Ureter (tissue), 1 donor: ENCODE measurements at regions not wholly inside any gene's neighbourhood (a gene's known extent, or its start where the extent isn't known, plus 50 kb on each side); places are given as distances from the start of the nearest gene placed in this dataset.

ENCODE experiments used
- DNase-seq: peaks from one replicate; pipeline ENCODE4 v3.0.0-alpha.2; 2020; ENCODE audit warnings: low spot score
- donor health status: DM: yes; HTN: yes; CAD: no.

GRCh38 chr6:44635486-44635885 is 248.0 kb downstream of the CDC5L start:
- DNase-seq = no peak

- DNase-seq = no peak
These were observed 249.2 kb downstream of the CDC5L start for GRCh38 chr6:44636561-44637248.

DNA sequence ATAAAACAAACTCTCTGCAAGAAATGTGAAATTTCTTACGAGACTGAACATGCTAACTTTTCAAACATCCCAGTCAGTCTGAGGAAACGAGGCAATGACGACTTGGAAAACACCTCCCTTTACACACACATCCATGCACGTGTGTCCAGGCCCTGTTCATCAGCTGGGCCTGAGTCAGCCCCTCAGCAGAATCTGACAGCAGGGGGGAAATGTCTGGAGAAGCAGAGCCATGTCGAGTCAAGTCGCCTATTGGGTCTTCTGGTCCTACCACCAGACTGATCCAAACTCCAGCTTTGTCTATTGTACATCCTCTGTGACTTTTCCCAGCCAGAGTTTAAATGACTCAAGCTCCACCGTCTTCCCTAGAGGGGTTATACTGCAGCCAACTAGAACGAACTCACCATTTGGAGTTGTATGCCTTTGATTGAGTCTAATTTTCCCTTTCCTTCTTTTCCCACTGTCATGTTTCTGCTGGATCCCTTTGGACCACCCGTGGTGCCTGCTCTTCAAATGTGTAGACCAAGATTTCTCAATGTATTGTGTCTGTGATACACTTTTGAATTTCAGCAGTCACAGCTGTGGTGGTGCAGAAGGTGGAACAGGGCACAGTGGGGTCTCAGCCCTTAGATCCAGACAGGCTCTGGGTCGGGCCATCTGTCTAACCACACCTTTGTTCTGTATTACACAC is 254.0 kb downstream of the CDC5L start:
- no peak for DNase-seq

DNA sequence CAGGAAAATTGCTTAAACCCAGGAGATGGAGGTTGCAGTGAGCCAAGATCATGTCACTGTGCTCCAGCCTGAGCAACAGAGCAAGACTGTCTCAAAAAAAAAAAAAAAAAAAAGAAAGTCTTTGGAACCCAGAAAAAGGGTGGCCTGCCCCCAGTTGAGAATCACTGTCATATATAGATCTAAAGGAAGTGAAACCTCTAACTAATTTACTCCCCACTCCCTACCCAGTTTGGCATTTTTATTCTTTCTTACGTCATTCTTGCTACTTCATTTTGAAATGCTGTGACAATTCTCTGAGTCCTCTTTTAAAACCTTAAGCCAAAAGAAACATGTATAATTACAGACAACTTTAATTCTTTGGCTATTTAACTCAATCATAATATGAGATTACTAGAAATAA is 254.8 kb downstream of the CDC5L start:
- DNase-seq = no peak

GRCh38 chr6:44642870-44643522 is 255.5 kb downstream of the CDC5L start:
- no peak for DNase-seq

DNA sequence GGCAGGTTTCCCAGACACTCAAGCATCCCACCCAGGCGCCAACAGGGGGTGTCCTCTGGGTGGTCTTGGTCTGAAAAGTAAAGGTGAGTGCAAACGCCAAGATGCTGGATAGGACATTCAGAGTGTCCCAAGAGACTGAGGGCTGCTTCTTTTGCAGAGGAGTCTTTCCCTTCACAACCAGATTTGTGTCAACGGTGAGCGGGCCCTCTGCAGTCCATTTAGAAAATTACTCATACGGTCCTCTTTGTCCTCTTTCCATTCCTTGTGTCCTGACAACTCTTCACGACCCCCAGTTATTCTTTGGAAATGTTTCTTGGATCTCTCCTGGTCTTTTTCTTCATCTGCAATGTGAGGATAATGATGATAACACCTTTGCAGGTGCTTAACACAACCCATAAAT is 257.8 kb downstream of the CDC5L start:
- no peak for DNase-seq

DNA sequence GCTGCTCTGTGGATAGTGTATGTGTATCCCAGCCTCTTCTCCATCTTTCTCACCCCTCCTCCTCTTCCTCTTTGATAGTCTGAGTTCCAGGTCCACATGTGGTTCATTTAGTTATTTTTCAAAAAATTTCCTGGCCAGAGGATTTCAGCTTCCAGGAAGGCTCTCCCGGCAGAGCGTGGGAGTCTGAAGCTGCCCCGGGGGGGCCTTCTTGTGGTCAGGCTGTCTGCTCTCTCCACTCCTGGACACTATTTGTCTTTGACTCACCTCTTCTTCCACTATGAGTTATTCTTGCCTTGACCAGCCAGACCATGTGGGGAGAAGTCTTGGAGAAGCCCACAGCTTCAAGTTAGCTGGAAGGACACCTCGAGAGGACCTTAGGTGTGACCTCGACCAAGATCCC is 258.8 kb downstream of the CDC5L start:
- DNase-seq = no peak

GRCh38 chr6:44649365-44650025 is 262.0 kb downstream of the CDC5L start:
- DNase-seq = no peak

DNA sequence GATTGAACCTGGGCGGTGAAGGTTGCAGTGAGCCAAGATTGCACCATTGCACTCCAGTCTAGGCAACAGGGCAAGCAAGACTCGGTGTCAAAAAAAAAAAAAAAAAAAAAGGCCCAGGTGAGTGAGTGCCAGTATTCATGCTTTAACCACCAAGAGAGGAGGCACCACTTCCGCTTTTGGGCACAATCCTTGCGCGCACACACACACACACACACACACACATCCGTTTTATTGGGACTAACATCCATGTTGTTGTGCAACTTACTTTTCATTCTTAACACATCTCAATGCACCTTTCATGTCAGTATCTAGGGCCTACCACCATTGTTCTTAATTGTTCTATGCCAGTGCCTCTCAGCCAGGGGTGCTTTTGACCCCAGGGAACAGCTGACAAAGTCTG is 263.0 kb downstream of the CDC5L start:
- DNase-seq = no peak

DNA sequence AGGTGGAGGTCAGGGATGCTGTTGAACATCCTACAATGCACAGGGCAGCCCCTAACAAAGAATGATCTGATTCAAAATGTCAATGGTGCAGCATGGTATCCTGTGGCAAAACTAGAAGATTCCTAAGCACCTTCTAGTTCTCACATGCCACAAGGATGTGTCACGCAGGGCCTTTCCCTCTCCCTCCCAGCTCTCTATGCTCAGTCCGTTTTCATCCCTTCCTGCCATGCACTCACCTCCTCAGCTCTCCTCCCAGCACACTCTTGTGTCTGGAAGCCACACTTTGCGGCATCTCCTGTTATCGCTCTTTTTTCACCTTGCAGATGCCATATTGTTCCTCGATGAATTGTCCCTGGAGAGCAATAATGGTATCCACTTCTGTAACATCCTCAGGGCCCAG is 263.4 kb downstream of the CDC5L start:
- DNase-seq = no peak

DNA sequence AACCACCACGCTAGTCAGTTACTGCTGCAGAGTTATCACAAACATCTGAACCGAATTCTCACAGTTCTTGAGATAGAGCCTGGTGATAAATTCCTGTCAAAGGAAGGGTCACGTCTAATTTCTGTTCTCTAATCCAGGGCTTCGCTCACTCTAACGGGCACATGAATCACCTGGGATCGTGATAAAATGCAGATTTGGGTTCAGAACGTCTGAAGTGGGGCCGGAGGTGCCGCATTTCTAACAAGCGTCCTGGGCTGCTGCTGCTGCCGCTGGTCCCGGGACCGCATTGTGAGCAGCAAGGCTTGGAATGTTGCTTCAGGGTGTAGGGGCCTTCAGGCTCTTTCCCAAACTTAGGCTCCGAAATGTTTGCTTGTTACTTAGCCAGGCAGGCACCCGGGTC is 264.1 kb downstream of the CDC5L start:
- DNase-seq = no peak

DNA sequence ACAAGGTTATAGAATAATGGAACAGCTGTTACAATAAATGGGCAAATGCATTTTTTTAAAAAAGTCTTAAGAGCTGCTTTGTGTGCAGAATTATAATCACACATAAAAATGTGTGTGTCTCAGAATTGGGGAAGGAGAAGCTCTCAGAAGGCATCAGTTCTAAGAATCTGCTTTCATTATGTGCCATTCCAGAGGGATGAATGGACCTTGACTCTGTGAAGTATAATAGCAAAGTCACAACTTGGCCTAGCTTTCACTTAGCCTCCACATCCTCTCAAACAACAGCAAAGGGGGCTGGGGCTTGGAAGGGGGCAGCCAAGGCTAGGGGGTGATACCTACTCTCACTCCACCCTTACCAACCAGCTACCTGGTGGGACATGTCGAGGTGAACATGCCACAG is 265.0 kb downstream of the CDC5L start:
- no peak for DNase-seq

DNA sequence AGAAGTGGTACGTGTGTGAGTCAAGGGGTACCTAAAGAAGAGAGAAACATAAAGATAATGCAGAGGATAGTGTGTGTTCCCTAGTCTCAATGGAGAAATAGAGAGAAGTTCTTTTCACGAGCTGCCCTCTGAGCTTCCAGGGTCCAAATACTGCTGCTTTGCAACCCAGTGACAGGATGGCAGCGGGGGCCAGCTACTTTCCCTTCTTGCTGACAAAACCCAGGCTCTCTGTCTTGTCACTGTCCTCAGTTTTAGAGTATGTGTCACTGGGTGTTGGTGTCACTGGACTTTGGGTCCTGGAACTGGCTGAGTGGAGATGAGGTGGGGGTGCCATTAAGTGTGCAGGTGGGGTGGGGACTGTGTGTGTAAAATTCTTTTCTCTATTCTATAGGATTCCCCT is 265.6 kb downstream of the CDC5L start:
- DNase-seq = no peak

- DNase-seq = no peak
These were observed 266.3 kb downstream of the CDC5L start for GRCh38 chr6:44653761-44654218.

DNA sequence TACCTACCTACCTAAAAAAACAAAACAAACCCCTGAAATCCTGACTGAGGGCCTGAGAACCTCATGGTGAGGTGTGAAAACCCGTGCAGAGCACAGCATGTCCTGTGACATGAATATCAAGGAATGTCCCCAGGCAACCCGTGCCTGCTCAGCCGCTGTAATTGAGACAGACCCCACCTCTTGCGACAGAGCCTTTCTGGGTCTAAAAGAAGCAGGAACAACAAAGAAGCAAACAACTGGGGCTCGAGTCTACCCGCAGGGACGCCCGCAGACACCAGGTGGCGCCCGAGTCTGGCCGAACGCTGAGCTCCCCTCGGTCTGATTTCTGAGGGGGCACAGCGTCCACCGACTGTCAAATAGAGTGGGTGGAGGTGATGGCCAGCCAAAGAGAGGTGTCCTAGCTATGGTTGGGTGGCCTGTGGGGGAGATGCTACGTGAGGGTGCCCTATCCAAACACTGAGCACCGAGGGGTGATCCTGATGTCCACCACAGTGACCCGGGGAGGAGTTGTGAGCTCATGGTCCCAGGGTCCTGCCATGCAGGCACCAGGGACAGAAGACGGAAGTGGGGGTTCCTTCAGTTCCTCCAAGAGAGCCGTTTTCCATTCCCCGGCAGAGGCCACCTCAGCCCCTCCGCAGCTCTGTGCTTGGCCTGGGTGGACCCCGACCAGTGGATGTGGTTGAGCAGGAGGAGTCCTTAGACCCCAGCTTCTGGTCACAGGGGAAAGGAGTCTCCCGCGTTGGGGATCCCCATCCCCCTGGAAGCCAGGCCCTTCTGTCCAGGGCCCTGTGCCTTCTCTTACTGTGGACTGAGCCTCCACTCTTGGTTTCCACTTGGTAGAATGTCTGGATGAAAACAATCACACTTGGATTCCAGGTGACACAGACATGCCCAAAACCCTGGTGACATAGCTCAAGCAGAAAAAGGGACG is 268.2 kb downstream of the CDC5L start:
- DNase-seq = peak; percentile 82

DNA sequence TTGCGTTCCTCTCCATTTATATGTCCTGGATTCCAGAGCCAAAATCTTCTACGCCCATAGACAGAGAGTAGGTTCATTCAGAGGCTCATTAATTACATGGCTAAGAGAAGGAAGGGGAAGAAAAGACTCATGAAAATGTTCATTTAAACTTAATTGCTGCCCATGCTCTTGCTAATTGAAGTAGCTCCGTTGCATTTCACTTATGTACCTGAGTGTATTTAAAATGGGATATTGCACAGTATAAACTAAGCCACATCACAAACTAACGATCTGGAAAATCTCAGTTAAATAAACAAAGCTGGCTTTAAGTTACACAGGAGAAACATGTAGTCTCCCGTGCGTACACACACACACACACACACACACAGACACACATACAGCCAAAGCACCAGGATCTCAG is 269.2 kb downstream of the CDC5L start:
- DNase-seq = no peak

GRCh38 chr6:44657206-44657819 is 269.8 kb downstream of the CDC5L start:
- no peak for DNase-seq

- no peak for DNase-seq
These were observed 271.1 kb downstream of the CDC5L start for GRCh38 chr6:44658571-44658970.

GRCh38 chr6:44659726-44660125 is 272.2 kb downstream of the CDC5L start:
- no peak for DNase-seq

- no peak for DNase-seq
These were observed 273.2 kb downstream of the CDC5L start for GRCh38 chr6:44660561-44661220.
